Activated T-helper 1 cell treated with anti-CD3 and anti-CD28 coated beads, Interleukin-12 subunit alpha, Interleukin-12 subunit beta, Interleukin-2, Interleukin-4 antibody, amounts not matched to agents 30 ng/mL and 10 ng/mL and 1 ng/mL, durations not matched to agents 14 hours and 24 hours and 36 hours (primary cell): ENCODE measurements at regions not wholly inside any gene's neighbourhood (a gene's known extent, or its start where the extent isn't known, plus 50 kb on each side); places are given as distances from the start of the nearest gene placed in this dataset.

Experiments used
- DNase-seq: peaks from one replicate; pipeline ENCODE4 v3.0.0; 2021; ENCODE audit warnings: low spot score
- H3K27ac Mint-ChIP-seq: one replicate; pipeline ENCODE4 v1.8.0; 2021; ENCODE audit warnings: mild to moderate bottlenecking, mixed read lengths
- H3K27me3 Mint-ChIP-seq: one replicate; pipeline ENCODE4 v1.8.0; 2022; ENCODE audit warnings: mild to moderate bottlenecking, moderate library complexity, mixed read lengths; ENCODE audit not compliant: insufficient read depth
- H3K36me3 Mint-ChIP-seq: one replicate; pipeline ENCODE4 v1.8.0; 2021; ENCODE audit warnings: low read depth, mixed read lengths
- H3K4me1 Mint-ChIP-seq: one replicate; pipeline ENCODE4 v1.8.0; 2021; ENCODE audit warnings: low read depth, mixed read lengths
- H3K4me3 Mint-ChIP-seq: one replicate; pipeline ENCODE4 v1.8.0; 2021; ENCODE audit warnings: mild to moderate bottlenecking, moderate library complexity, mixed read lengths
- H3K9me3 Mint-ChIP-seq: one replicate; pipeline ENCODE4 v1.8.0; 2021; ENCODE audit warnings: mixed read lengths
- intact Hi-C: fragments of 100-400 bp; cut with micrococcal nuclease; formaldehyde crosslinking; loops from one replicate; pipeline ENCODE4 v1.15.1; 2024

- Mint-ChIP-seq H3K27me3 (peaks cover 15% of the 10 kb centered on the region), H3K4me1 (peaks cover 8% of the 10 kb centered on the region), H3K4me3 (no peak overlapping the region), H3K9me3 (no peaks in the 10 kb centered on the region), H3K36me3 (no peaks in the 10 kb centered on the region), H3K27ac (no peak overlapping the region)
- intact Hi-C loops: no loop called here
- no peak for DNase-seq
These were observed 235.5 kb downstream of the OPA1 start for GRCh38 chr3:193828477-193828876.

- intact Hi-C loops: no loop called here
- Mint-ChIP-seq H3K27ac (no peak overlapping the region), H3K4me3 (no peak overlapping the region), H3K27me3 (peaks cover 21% of the 10 kb centered on the region), H3K36me3 (no peaks in the 10 kb centered on the region), H3K4me1 (peaks cover 15% of the 10 kb centered on the region), H3K9me3 (no peaks in the 10 kb centered on the region)
- DNase-seq: no peak
These were observed 236.8 kb downstream of the OPA1 start for GRCh38 chr3:193829781-193830180.

DNA sequence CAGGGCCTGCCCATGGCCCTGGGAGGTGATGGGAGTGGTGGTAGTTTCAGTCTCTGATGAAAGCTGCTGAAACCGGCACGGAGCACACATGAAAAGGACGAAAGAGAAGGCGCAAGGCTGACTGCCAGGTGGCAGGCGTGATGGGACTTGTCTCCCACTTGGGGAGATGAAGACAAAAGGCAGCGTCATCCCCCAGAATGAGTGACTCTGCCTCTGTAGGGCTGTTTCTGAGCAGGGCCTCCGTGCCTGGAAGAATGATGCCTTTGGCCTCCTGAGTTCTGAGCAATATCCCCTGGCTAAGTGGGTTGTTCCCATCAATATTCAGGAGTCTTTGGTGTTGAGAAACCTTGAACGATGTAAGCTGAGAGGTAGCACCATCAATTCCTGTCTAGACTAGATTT, 237.8 kb downstream of the OPA1 start:
- no peaks in the 10 kb centered on the region for H3K36me3 Mint-ChIP-seq
- no peak for DNase-seq
- intact Hi-C loops: no loop called here
- H3K4me1 Mint-ChIP-seq: peaks cover 15% of the 10 kb centered on the region
- H3K27ac Mint-ChIP-seq: no peak overlapping the region
- no peak overlapping the region for H3K4me3 Mint-ChIP-seq
- H3K27me3 Mint-ChIP-seq: peaks cover 18% of the 10 kb centered on the region
- no peaks in the 10 kb centered on the region for H3K9me3 Mint-ChIP-seq

DNA sequence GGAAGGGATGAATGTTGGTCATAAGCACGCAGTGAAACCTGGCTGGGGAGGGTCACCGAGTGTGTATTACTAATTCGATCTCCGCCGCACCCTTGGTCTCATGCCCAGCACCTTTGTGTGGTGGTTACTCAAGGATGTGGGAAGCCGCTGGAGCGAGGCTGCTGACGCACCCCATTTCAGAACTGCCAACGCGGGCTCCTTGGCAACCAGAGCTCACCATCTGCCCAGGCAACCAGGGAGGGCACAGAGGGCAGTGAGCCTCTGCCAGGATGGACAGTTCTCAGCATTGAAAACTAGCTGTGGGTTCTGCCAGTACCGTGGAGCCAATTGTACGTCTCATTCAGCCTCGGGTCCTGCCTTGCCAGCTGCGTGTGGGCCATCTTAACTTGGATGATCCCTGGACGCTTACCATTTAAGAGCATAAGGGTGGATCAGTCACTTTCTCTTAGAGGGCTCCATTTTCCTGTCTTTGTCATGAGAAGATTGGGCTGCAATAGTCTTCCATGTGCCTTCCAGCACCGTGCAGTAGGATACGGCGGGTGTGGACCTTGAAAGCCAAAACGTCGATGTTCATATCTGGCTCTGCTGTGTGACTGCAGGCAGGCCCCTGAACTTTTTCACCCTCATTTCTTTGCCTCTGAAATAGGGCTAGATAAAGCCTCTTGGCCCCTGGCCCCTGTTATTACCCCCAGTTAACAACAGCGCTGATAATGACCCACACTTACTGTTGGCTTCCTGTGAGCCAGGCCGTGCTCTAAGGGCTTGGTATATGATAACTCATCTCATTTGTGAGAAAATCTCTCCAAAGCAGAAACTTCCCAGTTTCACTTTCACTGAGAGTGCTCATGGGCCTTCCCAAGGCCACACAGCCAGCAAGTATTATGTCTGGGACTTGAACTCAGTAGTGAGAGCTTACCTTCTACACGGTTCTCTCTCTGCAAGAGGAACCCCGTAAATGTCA, 238.8 kb downstream of the OPA1 start:
- Mint-ChIP-seq H3K27me3 (peaks cover 15% of the 10 kb centered on the region), H3K4me1 (peaks cover 15% of the 10 kb centered on the region), H3K27ac (no peak overlapping the region), H3K9me3 (no peaks in the 10 kb centered on the region), H3K4me3 (no peak overlapping the region), H3K36me3 (no peaks in the 10 kb centered on the region)
- intact Hi-C loops: no loop called here
- DNase-seq: no peak

- intact Hi-C loops: no loop called here
- no peak overlapping the region for H3K27ac Mint-ChIP-seq
- no peak overlapping the region for H3K4me3 Mint-ChIP-seq
- H3K9me3 Mint-ChIP-seq: no peaks in the 10 kb centered on the region
- H3K27me3 Mint-ChIP-seq: peaks cover 20% of the 10 kb centered on the region
- no peaks in the 10 kb centered on the region for H3K36me3 Mint-ChIP-seq
- H3K4me1 Mint-ChIP-seq: peaks cover 15% of the 10 kb centered on the region
- DNase-seq: no peak
These were observed 239.9 kb downstream of the OPA1 start for GRCh38 chr3:193832833-193833413.

DNA sequence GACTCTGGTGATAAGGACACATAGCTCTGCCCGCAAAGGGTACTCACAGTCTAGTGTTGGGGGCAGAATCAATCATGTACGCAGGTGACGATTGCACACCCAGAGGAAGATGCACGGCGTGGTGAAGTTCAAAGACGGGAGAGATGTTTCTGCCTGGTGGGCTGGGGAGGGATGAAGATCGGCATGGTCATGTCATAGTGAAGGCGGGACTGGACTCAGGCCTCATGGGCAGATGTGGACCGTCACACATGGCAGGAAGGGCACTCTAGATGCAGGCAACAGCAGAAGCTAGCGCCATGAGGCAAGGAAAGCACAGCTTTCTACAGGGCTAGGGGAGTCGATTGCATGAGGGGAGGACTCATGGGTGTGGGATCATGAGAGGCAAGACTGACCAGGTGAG, 240.6 kb downstream of the OPA1 start:
- no peak for DNase-seq
- no peak overlapping the region for H3K4me3 Mint-ChIP-seq
- no peaks in the 10 kb centered on the region for H3K9me3 Mint-ChIP-seq
- H3K36me3 Mint-ChIP-seq: no peaks in the 10 kb centered on the region
- peaks cover 20% of the 10 kb centered on the region for H3K27me3 Mint-ChIP-seq
- H3K27ac Mint-ChIP-seq: no peak overlapping the region
- intact Hi-C loops: no loop called here
- H3K4me1 Mint-ChIP-seq: peaks cover 15% of the 10 kb centered on the region

DNA sequence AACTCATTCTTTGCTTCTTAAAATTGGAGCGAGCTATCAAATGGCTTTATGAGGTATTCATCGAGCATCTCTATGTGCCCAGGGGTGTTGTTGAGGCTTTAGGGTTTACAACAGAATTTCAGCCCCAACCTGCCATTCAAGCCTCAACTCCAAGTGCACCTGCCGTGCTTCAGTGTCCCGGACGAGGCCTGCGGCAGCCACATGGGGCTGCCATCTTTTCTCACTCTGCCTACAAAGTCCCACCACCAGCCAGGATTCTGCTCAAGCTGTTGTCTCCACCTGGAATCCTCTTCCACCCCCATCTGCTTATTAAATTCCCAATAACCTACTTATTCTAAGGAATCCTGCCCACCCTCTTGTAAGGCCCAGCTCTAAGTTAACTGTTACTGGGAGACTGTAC, 242.4 kb downstream of the OPA1 start:
- intact Hi-C loops: no loop called here
- no peak for DNase-seq
- Mint-ChIP-seq H3K9me3 (no peaks in the 10 kb centered on the region), H3K27ac (no peak overlapping the region), H3K4me1 (peaks cover 15% of the 10 kb centered on the region), H3K4me3 (no peak overlapping the region), H3K36me3 (no peaks in the 10 kb centered on the region), H3K27me3 (peaks cover 28% of the 10 kb centered on the region)

- Mint-ChIP-seq H3K9me3 (no peaks in the 10 kb centered on the region), H3K4me1 (peaks cover 15% of the 10 kb centered on the region), H3K27ac (no peak overlapping the region), H3K4me3 (no peak overlapping the region), H3K36me3 (no peaks in the 10 kb centered on the region), H3K27me3 (peaks cover 33% of the 10 kb centered on the region)
- intact Hi-C loops: no loop called here
- no peak for DNase-seq
These were observed 243.5 kb downstream of the OPA1 start for GRCh38 chr3:193836511-193836910.

GRCh38 chr3:193836918-193837317, 243.9 kb downstream of the OPA1 start:
- no peaks in the 10 kb centered on the region for H3K9me3 Mint-ChIP-seq
- H3K4me1 Mint-ChIP-seq: peaks cover 13% of the 10 kb centered on the region
- peaks cover 37% of the 10 kb centered on the region for H3K27me3 Mint-ChIP-seq
- no peak overlapping the region for H3K27ac Mint-ChIP-seq
- no peak for DNase-seq
- intact Hi-C loops: no loop called here
- no peak overlapping the region for H3K4me3 Mint-ChIP-seq
- no peaks in the 10 kb centered on the region for H3K36me3 Mint-ChIP-seq

DNA sequence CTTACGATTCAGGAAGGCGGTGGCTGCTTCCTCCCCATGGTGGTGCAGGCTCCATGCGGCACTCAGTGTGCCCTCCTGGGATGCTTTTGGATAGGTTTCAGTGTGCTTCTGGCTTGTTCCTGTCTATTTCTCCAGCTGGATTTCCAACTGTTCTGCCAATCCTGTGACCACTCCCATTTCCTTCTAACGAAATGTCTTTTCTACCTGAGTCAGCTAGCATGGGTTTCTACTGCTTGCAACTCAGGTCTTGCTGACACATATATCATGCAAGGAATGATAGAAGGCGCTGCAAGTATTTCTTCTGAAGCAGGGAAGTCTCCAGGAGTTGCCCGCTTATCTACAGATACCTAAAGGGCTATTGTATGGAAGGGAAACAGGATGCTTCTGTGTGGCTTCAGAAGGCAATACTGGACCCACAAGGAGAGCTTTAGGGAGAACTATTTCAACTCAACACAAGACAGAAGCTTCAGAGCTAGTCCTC, 244.4 kb downstream of the OPA1 start:
- peaks cover 8% of the 10 kb centered on the region for H3K4me1 Mint-ChIP-seq
- no peak overlapping the region for H3K4me3 Mint-ChIP-seq
- intact Hi-C loops: no loop called here
- H3K27ac Mint-ChIP-seq: no peak overlapping the region
- H3K27me3 Mint-ChIP-seq: peaks cover 40% of the 10 kb centered on the region
- H3K9me3 Mint-ChIP-seq: no peaks in the 10 kb centered on the region
- no peak for DNase-seq
- H3K36me3 Mint-ChIP-seq: no peaks in the 10 kb centered on the region

DNA sequence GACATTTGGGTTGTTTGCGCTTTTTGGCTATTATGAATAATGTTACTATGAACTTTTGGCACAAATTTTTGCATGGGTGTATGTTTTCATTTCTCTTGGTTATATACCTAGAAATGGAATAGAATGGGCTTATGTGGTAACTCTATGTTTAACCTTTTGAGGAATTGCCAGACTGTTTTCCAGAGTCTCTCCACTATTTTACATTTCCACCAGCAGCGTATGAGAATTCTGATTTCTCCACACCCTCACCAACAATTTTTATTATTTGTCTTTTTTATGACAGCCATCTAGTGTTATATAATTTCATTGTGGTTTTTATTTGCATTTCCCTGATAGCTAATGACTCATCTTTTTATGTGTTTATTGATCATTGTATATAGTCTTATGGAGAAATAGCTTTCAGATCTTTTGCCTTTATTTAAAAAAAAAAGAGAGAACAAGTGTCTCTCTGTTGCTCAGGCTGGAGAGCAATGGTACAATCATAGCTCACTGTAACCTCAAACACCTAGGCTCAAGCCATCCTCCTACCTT, 247.2 kb downstream of the OPA1 start:
- no peak for DNase-seq
- no peaks in the 10 kb centered on the region for H3K4me1 Mint-ChIP-seq
- intact Hi-C loops: no loop called here
- H3K27me3 Mint-ChIP-seq: peaks cover 38% of the 10 kb centered on the region
- no peak overlapping the region for H3K4me3 Mint-ChIP-seq
- no peak overlapping the region for H3K27ac Mint-ChIP-seq
- no peaks in the 10 kb centered on the region for H3K9me3 Mint-ChIP-seq
- no peaks in the 10 kb centered on the region for H3K36me3 Mint-ChIP-seq

DNA sequence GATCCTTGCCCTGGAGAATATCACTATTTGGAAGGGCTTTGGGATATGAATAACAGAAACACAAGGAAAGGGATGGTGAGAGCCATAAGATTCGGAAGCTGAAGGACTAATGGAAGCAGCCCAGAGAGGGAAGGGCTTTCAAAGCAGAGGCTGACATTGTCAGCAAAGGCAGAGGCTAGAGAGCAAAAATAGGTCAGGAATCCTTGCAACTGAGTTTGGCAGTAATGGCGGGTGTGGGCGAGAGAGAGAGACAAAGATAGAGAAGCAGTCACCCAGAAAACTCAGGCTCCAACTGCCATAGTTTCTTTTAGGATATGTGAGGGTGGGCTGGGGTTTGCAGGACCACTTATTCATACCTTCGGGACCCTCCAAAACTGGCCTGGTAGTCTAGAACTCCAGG, 248.6 kb downstream of the OPA1 start:
- intact Hi-C loops: no loop called here
- Mint-ChIP-seq H3K4me1 (peaks cover 5% of the 10 kb centered on the region), H3K27ac (no peak overlapping the region), H3K9me3 (no peaks in the 10 kb centered on the region), H3K27me3 (peaks cover 48% of the 10 kb centered on the region), H3K4me3 (no peak overlapping the region), H3K36me3 (no peaks in the 10 kb centered on the region)
- DNase-seq: no peak
